ENCODE measurements at regions not wholly inside any gene's neighbourhood (a gene's known extent, or its start where the extent isn't known, plus 50 kb on each side); places are given as distances from the start of the nearest gene placed in this dataset.

GRCh38 chr4:134132086-134132783 lies 69.4 kb downstream of the PABPC4L start:
- no peaks in the 10 kb centered on the region for H3K36me3 ChIP-seq
- no peaks in the 10 kb centered on the region for H3K27me3 ChIP-seq
- H3K4me1 ChIP-seq, result no peaks in the 10 kb centered on the region
- H3K4me3 ChIP-seq, result no peak overlapping the region
- 95 to 98% methylated on average over 3 of the region's 3 CpGs for WGBS, 2 donors
- intact Hi-C loops (cut with DNase I), result no loop called here
- no peak for DNase-seq
- H3K27ac ChIP-seq, result no peak overlapping the region
- ATAC-seq, result no peak
- TF ChIP-seq, protein P1, sequence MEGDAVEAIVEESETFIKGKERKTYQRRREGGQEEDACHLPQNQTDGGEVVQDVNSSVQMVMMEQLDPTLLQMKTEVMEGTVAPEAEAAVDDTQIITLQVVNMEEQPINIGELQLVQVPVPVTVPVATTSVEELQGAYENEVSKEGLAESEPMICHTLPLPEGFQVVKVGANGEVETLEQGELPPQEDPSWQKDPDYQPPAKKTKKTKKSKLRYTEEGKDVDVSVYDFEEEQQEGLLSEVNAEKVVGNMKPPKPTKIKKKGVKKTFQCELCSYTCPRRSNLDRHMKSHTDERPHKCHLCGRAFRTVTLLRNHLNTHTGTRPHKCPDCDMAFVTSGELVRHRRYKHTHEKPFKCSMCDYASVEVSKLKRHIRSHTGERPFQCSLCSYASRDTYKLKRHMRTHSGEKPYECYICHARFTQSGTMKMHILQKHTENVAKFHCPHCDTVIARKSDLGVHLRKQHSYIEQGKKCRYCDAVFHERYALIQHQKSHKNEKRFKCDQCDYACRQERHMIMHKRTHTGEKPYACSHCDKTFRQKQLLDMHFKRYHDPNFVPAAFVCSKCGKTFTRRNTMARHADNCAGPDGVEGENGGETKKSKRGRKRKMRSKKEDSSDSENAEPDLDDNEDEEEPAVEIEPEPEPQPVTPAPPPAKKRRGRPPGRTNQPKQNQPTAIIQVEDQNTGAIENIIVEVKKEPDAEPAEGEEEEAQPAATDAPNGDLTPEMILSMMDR (IDR thresholded peaks at IDR 0.05), result no peak
- peaks cover 0 to 20% (median 8%) of the 10 kb centered on the region in 11 donors for H3K9me3 ChIP-seq

- ATAC-seq (no peak), DNase-seq (no peak)
- TF ChIP-seq, protein P1 (IDR thresholded peaks at IDR 0.05), result no peak
- H3K4me3 ChIP-seq, result no peak overlapping the region
- peaks cover 0 to 21% (median 8%) of the 10 kb centered on the region in 11 donors for H3K9me3 ChIP-seq
- H3K27me3 ChIP-seq, result no peaks in the 10 kb centered on the region
- no peaks in the 10 kb centered on the region for H3K36me3 ChIP-seq
- no peak overlapping the region for H3K27ac ChIP-seq
- H3K4me1 ChIP-seq, result no peaks in the 10 kb centered on the region
- intact Hi-C loops (cut with DNase I), result no loop called here
- 92 to 95% methylated on average over 5 of the region's 5 CpGs for WGBS, 2 donors
Measured at GRCh38 chr4:134126955-134127354, 74.6 kb downstream of the PABPC4L start.

- intact Hi-C loops (cut with DNase I), result no loop called here
- ATAC-seq (no peak), DNase-seq (no peak)
- no peaks in the 10 kb centered on the region for H3K36me3 ChIP-seq
- H3K27ac ChIP-seq, result no peak overlapping the region
- no peaks in the 10 kb centered on the region for H3K4me1 ChIP-seq
- no peaks in the 10 kb centered on the region for H3K27me3 ChIP-seq
- TF ChIP-seq, protein P1 (IDR thresholded peaks at IDR 0.05), result no peak
- peaks cover 0 to 21% (median 8%) of the 10 kb centered on the region in 11 donors for H3K9me3 ChIP-seq
- WGBS, 2 donors, result 68 to 93% methylated on average over 1 of the region's 1 CpG
- H3K4me3 ChIP-seq, result no peak overlapping the region
Measured at GRCh38 chr4:134126000-134126560, 75.5 kb downstream of the PABPC4L start.

GRCh38 chr4:134122903-134123302 lies 78.7 kb downstream of the PABPC4L start:
- DNase-seq (no peak), ATAC-seq (no peak)
- WGBS, 2 donors, result 93 to 98% methylated on average over 1 of the region's 1 CpG
- Histone ChIP-seq H3K27me3 (no peaks in the 10 kb centered on the region), H3K4me1 (no peaks in the 10 kb centered on the region), H3K4me3 (no peak overlapping the region), H3K36me3 (no peaks in the 10 kb centered on the region), H3K27ac (no peak overlapping the region), H3K9me3 (peaks cover 0 to 7% (median under 1%) of the 10 kb centered on the region in 11 donors)
- intact Hi-C loops (cut with DNase I), result no loop called here
- TF ChIP-seq, protein P1 (IDR thresholded peaks at IDR 0.05), result no peak
